K562 (cell line): ENCODE measurements at regions not wholly inside any gene's neighbourhood (a gene's known extent, or its start where the extent isn't known, plus 50 kb on each side); places are given as distances from the start of the nearest gene placed in this dataset.

Experiments
- CBX3 ChIP-seq, 2 experiments: IDR thresholded peaks; 1 replicate in 1 of 2; 2 replicates in 1 of 2; pipeline ENCODE4 v1.6.1; 2012; ENCODE audit warnings: inconsistent platforms in 2 of 2, low read length in 2 of 2, borderline replicate concordance in 1 of 2, control low read depth in 1 of 2
- DPF2 ChIP-seq: fragments of 450-650 bp; IDR thresholded peaks from 2 replicates; pipeline ENCODE4 v1.6.1; 2016
- EGR1 ChIP-seq: fragments of 450-650 bp; conservative IDR thresholded peaks from 2 replicates; pipeline ENCODE4 v1.6.1; 2017; ENCODE audit warnings: mild to moderate bottlenecking
- FOXK1 ChIP-seq: sonication (generic); formaldehyde crosslinking; IDR thresholded peaks from 2 replicates; pipeline ENCODE4 v1.8.0; 2022; ENCODE audit warnings: missing genetic modification reagents, mild to moderate bottlenecking, borderline replicate concordance
- FOXK2 ChIP-seq, 2 experiments: fragments of 450-650 bp; IDR thresholded peaks in 1 of 2; conservative IDR thresholded peaks in 1 of 2; 2 replicates each; pipeline ENCODE4 v1.6.1; 2016; ENCODE audit warnings: low read depth in 2 of 2, mild to moderate bottlenecking in 1 of 2
- GATA2 ChIP-seq: sonication (generic); formaldehyde crosslinking; IDR thresholded peaks from 2 replicates; pipeline ENCODE4 v1.4.0; 2020; ENCODE audit warnings: mild to moderate bottlenecking, missing genetic modification reagents
- GATAD2B ChIP-seq: fragments of 450-650 bp; IDR thresholded peaks from 2 replicates; pipeline ENCODE4 v1.6.1; 2017; ENCODE audit warnings: mild to moderate bottlenecking, borderline replicate concordance
- KDM5B ChIP-seq: fragments of 200-600 bp; sonication (generic); IDR thresholded peaks from 2 replicates; pipeline ENCODE4 v1.6.1; 2012; ENCODE audit warnings: low read depth, mild to moderate bottlenecking, moderate library complexity, low read length, control low read depth, inconsistent platforms; ENCODE audit not compliant: insufficient replicate concordance
- KLF16 ChIP-seq: IDR thresholded peaks from 2 replicates; pipeline ENCODE4 v1.6.1; 2016; ENCODE audit warnings: antibody characterized with exemption
- MTA3 ChIP-seq: fragments of 450-650 bp; formaldehyde crosslinking; IDR thresholded peaks from 2 replicates; pipeline ENCODE4 v1.6.1; 2017; ENCODE audit warnings: mild to moderate bottlenecking, borderline replicate concordance
- MXI1 ChIP-seq: IDR thresholded peaks from 2 replicates; pipeline ENCODE4 v1.6.1; 2011; ENCODE audit warnings: low read depth, mild to moderate bottlenecking, improper control_type of control experiment, low read length
- NFIC ChIP-seq: fragments of 450-650 bp; IDR thresholded peaks from 2 replicates; pipeline ENCODE4 v1.6.1; 2017; ENCODE audit warnings: mild to moderate bottlenecking, inconsistent platforms
- PML ChIP-seq: IDR thresholded peaks from 2 replicates; pipeline ENCODE4 v1.6.1; 2012; ENCODE audit warnings: low read length, inconsistent platforms
- SAFB ChIP-seq: fragments of 200-400 bp; formaldehyde crosslinking; IDR thresholded peaks from 2 replicates; pipeline ENCODE4 v1.6.1; 2017; ENCODE audit warnings: low read depth, low read length, borderline replicate concordance
- TEAD4 ChIP-seq, 2 experiments: sonication (generic) in 1 of 2; formaldehyde crosslinking in 1 of 2; IDR thresholded peaks; 2 replicates each; pipeline versions ENCODE4 v1.6.1 to v1.8.0; 2012 to 2022; ENCODE audit warnings: borderline replicate concordance in 1 of 2, inconsistent platforms in 1 of 2, low read length in 1 of 2, mild to moderate bottlenecking in 1 of 2, missing genetic modification reagents in 1 of 2
- ZNF12 ChIP-seq: sonication (generic); formaldehyde crosslinking; IDR thresholded peaks from 2 replicates; pipeline ENCODE4 v1.4.0; 2020; ENCODE audit warnings: mild to moderate bottlenecking, missing genetic modification reagents
- ZNF124 ChIP-seq: sonication (generic); formaldehyde crosslinking; IDR thresholded peaks from 2 replicates; pipeline ENCODE4 v1.8.1; 2022; ENCODE audit warnings: missing genetic modification reagents
- ZNF696 ChIP-seq: fragments of 250-450 bp; sonication (Bioruptor Pico); conservative IDR thresholded peaks from 2 replicates; pipeline ENCODE4 v1.4.0; 2020; ENCODE audit warnings: mild to moderate bottlenecking, moderate library complexity
- TF ChIP-seq, protein P1 (sequence below): fragments of 250-450 bp; sonication (Bioruptor Pico); IDR thresholded peaks from 2 replicates; pipeline ENCODE4 v1.9.0; 2021; ENCODE audit warnings: mild to moderate bottlenecking, inconsistent platforms
- TF ChIP-seq, protein P2 (sequence below): sonication (generic); formaldehyde crosslinking; IDR thresholded peaks from 2 replicates; pipeline ENCODE4 v1.8.0; 2022; ENCODE audit warnings: missing genetic modification reagents, mild to moderate bottlenecking, moderate library complexity, borderline replicate concordance
- TF ChIP-seq, protein P3 (sequence below): sonication (generic); formaldehyde crosslinking; IDR thresholded peaks from 2 replicates; pipeline ENCODE4 v1.8.0; 2022; ENCODE audit warnings: missing genetic modification reagents, mild to moderate bottlenecking, borderline replicate concordance
- TF ChIP-seq, protein P4 (sequence below), 2 experiments: fragments of 450-650 bp in 1 of 2; sonication (generic) in 1 of 2; formaldehyde crosslinking; conservative IDR thresholded peaks; 2 replicates each; pipeline versions ENCODE4 v1.4.0 to v1.8.1; 2020 to 2022; ENCODE audit warnings: mild to moderate bottlenecking in 1 of 2, missing genetic modification reagents in 1 of 2
- TF ChIP-seq, protein P5 (sequence below): fragments of 200-800 bp; sonication (Bioruptor generic); IDR thresholded peaks from 2 replicates; pipeline ENCODE4 v1.6.1; 2017; ENCODE audit warnings: missing genetic modification characterization, missing compliant biosample characterization

DNA sequence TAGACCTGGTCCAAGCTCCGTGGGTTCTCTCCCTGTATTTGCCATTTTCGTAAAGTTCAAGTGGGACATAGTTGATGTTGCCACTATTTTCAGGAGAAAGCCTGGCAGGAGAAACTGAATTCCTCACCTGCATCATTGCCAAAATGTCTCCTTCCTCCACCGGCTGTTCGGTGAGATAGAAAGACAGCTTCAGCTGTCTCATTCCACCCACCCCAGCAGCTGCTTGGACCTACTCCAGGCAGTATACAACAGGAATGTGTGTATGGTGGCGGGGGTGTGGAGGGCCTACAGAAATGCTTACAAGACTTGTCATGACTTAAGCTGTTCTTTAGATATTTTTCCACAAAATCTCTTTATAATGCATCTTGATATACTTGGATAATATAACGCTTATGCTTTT lies 132.7 kb upstream of the RAP2B start (continued):
- peak; percentile 95 for TF ChIP-seq NFIC
- no peak for TF ChIP-seq GATAD2B
- TF ChIP-seq, protein P1, sequence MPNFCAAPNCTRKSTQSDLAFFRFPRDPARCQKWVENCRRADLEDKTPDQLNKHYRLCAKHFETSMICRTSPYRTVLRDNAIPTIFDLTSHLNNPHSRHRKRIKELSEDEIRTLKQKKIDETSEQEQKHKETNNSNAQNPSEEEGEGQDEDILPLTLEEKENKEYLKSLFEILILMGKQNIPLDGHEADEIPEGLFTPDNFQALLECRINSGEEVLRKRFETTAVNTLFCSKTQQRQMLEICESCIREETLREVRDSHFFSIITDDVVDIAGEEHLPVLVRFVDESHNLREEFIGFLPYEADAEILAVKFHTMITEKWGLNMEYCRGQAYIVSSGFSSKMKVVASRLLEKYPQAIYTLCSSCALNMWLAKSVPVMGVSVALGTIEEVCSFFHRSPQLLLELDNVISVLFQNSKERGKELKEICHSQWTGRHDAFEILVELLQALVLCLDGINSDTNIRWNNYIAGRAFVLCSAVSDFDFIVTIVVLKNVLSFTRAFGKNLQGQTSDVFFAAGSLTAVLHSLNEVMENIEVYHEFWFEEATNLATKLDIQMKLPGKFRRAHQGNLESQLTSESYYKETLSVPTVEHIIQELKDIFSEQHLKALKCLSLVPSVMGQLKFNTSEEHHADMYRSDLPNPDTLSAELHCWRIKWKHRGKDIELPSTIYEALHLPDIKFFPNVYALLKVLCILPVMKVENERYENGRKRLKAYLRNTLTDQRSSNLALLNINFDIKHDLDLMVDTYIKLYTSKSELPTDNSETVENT, result no peak
- TF ChIP-seq KLF16, result peak; percentile 52; the same call in 1 of the 2 replicates
- 0 out of 4 replicates have a peak, but pooled peaks of 1 of the 2 experiments have one; percentile 16 for TF ChIP-seq FOXK2 (conservative IDR thresholded peaks at IDR 0.05 in 1 of 2, IDR thresholded peaks at IDR 0.05 in 1 of 2; ENCODE audit: low read depth in 2 of 2)
- TF ChIP-seq ZNF124 (CRISPR knock-in tag), result no peak
- TF ChIP-seq MTA3, result 0 out of 2 replicates have a peak, but pooled peaks have one; percentile 9
- peak in 1 of 2 experiments; percentile 35; a peak in 1 of 3 replicates for TF ChIP-seq CBX3 (IDR thresholded peaks at IDR 0.05; ENCODE audit: borderline replicate concordance in 1 of 2, low read length in 2 of 2)
- TF ChIP-seq, protein P2, sequence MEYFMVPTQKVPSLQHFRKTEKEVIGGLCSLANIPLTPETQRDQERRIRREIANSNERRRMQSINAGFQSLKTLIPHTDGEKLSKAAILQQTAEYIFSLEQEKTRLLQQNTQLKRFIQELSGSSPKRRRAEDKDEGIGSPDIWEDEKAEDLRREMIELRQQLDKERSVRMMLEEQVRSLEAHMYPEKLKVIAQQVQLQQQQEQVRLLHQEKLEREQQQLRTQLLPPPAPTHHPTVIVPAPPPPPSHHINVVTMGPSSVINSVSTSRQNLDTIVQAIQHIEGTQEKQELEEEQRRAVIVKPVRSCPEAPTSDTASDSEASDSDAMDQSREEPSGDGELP (CRISPR knock-in tag), result peak; percentile 70
- no peak for TF ChIP-seq SAFB
- TF ChIP-seq FOXK1 (CRISPR knock-in tag), result no peak
- TF ChIP-seq MXI1, result no peak
- TF ChIP-seq KDM5B, result no peak
- TF ChIP-seq ZNF696 (CRISPR knock-in tag), result no peak
- TF ChIP-seq GATA2 (CRISPR knock-in tag), result peak; percentile 46; the same call in 1 of the 2 replicates
- TF ChIP-seq, protein P3, sequence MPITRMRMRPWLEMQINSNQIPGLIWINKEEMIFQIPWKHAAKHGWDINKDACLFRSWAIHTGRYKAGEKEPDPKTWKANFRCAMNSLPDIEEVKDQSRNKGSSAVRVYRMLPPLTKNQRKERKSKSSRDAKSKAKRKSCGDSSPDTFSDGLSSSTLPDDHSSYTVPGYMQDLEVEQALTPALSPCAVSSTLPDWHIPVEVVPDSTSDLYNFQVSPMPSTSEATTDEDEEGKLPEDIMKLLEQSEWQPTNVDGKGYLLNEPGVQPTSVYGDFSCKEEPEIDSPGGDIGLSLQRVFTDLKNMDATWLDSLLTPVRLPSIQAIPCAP (CRISPR knock-in tag), result no peak
- TF ChIP-seq DPF2, result peak; percentile 71
- TF ChIP-seq, protein P4, sequence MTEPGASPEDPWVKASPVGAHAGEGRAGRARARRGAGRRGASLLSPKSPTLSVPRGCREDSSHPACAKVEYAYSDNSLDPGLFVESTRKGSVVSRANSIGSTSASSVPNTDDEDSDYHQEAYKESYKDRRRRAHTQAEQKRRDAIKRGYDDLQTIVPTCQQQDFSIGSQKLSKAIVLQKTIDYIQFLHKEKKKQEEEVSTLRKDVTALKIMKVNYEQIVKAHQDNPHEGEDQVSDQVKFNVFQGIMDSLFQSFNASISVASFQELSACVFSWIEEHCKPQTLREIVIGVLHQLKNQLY (CRISPR knock-in tag; conservative IDR thresholded peaks at IDR 0.05), result no peak
- peak; percentile 89 for TF ChIP-seq TEAD4 (IDR thresholded peaks at IDR 0.05; ENCODE audit: low read length)
- no peak for TF ChIP-seq TEAD4 (CRISPR knock-in tag; IDR thresholded peaks at IDR 0.05; ENCODE audit: borderline replicate concordance)
- TF ChIP-seq ZNF12 (CRISPR knock-in tag), result no peak
- peak; percentile 63 for TF ChIP-seq PML
- TF ChIP-seq, protein P5, sequence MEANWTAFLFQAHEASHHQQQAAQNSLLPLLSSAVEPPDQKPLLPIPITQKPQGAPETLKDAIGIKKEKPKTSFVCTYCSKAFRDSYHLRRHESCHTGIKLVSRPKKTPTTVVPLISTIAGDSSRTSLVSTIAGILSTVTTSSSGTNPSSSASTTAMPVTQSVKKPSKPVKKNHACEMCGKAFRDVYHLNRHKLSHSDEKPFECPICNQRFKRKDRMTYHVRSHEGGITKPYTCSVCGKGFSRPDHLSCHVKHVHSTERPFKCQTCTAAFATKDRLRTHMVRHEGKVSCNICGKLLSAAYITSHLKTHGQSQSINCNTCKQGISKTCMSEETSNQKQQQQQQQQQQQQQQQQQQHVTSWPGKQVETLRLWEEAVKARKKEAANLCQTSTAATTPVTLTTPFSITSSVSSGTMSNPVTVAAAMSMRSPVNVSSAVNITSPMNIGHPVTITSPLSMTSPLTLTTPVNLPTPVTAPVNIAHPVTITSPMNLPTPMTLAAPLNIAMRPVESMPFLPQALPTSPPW, result peak; percentile 29; the same call in 1 of the 2 replicates
- TF ChIP-seq EGR1, result peak; percentile 93
